GM12864 (cell line): ENCODE measurements at regions not wholly inside any gene's neighbourhood (a gene's known extent, or its start where the extent isn't known, plus 50 kb on each side); places are given as distances from the start of the nearest gene placed in this dataset.

ENCODE experiments used
- DNase-seq: peaks from one replicate; pipeline ENCODE4 v3.0.0-alpha.2; 2011; ENCODE audit warnings: low read depth
- H3K4me3 ChIP-seq: 2 replicates; pipeline ENCODE4 v1.5.1; 2011; ENCODE audit warnings: mild to moderate bottlenecking, low read depth, low read length, control low read depth
- TF ChIP-seq, protein P1 (sequence below): IDR thresholded peaks from 2 replicates; pipeline ENCODE4 v1.5.1; 2011; ENCODE audit warnings: low read depth, mild to moderate bottlenecking, moderate library complexity, low read length, control low read depth, inconsistent platforms; ENCODE audit errors: missing control alignments

DNA sequence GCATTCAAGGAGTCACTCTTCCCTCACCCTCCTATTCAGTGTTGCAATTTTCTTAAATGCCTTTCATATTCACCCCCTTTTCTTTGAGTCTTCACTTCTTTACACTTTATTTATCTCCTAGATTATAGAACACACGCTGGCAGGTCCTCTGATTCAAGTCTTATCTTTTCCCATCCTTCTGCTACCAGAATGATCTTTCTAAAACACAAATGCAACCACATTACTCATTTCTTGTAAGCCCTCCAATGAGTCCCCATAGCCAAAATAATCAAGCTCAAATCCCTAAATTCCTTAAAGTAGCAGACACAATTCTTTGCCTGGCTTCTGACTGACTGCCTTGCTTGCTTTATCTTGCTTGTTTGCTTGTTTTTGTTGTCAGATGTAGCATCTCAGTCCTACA is 920.0 kb downstream of the TFAP2A start:
- H3K4me3 ChIP-seq: no peak overlapping the region
- TF ChIP-seq, protein P1, sequence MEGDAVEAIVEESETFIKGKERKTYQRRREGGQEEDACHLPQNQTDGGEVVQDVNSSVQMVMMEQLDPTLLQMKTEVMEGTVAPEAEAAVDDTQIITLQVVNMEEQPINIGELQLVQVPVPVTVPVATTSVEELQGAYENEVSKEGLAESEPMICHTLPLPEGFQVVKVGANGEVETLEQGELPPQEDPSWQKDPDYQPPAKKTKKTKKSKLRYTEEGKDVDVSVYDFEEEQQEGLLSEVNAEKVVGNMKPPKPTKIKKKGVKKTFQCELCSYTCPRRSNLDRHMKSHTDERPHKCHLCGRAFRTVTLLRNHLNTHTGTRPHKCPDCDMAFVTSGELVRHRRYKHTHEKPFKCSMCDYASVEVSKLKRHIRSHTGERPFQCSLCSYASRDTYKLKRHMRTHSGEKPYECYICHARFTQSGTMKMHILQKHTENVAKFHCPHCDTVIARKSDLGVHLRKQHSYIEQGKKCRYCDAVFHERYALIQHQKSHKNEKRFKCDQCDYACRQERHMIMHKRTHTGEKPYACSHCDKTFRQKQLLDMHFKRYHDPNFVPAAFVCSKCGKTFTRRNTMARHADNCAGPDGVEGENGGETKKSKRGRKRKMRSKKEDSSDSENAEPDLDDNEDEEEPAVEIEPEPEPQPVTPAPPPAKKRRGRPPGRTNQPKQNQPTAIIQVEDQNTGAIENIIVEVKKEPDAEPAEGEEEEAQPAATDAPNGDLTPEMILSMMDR: no peak
- no peak for DNase-seq

DNA sequence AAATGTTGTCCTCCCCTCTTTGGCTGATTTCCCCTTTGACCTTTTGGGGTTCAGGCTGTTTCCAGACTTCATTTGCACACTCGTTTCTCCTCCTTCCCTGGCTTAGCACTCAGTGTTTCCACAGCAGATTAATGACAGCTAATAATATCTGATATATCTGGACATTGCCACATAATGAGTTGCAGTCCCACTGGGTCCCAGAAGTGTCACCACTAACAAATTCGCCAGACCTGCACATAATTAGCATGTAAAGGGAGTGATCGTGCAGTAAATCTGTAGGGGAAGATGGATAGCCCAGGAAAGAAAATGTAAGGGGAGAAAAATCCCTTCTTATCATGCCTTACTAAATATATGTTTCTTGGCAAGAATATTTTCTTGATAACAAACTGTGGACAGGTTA is 922.1 kb downstream of the TFAP2A start:
- no peak overlapping the region for H3K4me3 ChIP-seq
- TF ChIP-seq, protein P1: no peak
- no peak for DNase-seq

GRCh38 chr6:9487128-9487527 is 927.7 kb downstream of the TFAP2A start:
- no peak for DNase-seq
- H3K4me3 ChIP-seq: no peak overlapping the region
- TF ChIP-seq, protein P1: no peak

DNA sequence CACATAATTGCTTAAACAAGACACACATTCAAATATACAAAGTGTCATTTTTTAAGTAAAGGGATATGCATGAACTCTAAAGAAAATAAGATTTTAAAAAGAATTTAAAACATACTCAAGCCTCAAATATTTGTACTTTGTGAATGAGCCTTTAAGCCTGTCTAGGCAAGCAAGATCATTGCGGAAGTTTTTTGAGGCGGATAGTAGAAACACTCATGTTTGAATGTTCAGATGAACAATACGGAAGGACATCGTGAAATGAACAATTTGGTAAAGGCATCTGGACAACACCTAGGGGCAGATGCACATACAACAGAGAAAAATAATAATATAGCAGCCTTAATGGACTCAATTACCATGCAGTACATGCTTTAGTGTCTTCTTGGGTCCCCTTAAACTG is 928.9 kb downstream of the TFAP2A start:
- TF ChIP-seq, protein P1: no peak
- no peak for DNase-seq
- no peak overlapping the region for H3K4me3 ChIP-seq

DNA sequence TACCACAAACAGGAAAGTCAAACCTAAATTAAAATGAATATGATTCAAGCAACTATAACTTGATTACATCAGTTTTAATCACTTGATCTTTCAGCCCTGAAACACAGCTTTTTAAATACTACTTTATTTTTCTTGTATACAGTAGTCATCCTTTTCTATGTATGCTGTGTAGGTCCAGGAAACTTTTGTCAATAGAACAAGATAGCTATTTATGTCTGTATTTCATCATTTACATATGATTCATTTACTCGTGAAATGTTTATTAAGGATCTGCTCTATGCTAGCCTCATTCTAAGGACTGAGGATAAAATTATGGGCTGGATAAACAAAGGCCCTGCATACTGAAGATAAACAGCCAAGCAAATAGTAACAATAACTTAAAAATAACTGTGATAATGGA is 930.2 kb downstream of the TFAP2A start:
- no peak for DNase-seq
- TF ChIP-seq, protein P1: no peak
- no peak overlapping the region for H3K4me3 ChIP-seq

DNA sequence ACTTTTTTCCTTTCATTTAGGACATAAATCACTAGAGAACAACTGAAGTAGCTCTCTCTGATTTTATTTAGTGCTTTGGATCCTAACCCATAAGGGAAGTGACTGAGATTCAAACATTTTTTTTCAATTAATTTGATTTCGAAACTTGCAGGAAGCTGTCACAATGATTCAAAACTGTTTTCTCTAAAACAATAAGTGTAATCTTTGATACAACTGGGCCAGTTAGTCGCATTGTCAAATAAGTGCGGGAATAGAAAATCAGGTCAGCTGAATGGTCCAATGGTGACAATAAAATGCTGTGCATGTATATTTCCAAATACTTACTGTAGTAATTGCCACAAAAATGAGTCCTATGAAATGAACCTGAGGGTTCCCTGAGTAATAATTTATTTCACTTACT is 930.8 kb downstream of the TFAP2A start:
- TF ChIP-seq, protein P1: no peak
- no peak for DNase-seq

DNA sequence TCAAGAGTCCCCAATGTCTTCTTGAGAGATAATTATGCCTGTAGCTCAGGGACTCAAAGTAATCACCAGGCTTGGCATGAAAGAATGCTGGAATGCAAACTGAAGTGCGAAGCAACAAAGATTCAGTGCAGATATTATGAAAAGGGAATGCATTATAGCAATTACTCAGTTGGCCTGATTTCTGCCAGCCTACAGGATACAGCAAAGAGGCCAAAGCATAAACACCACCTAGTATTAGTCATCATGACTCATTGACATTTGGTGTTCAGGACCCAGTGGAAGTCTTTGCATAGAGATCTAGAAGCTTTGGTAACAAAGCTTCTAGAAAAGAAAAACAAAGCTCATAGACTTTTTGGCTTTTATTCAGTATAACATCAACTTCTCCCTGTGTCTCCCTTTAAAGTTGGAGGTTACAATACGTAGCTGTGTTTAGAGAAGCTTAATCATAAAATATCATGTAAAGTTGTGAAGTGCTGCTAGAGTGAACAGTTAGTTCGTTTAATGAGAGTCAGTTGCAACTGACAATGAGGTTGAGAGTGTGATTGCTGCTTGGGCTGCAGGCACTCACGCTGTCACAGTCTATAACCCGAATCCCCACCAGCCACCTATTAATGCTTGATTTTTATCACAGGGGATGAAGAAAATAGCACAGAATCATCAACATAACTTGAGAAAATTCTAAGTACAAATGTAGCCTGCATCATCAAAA is 932.7 kb downstream of the TFAP2A start:
- no peak overlapping the region for H3K4me3 ChIP-seq
- TF ChIP-seq, protein P1: no peak
- no peak for DNase-seq

More for the DNA sequence above, 930.8 kb downstream of the TFAP2A start:
- H3K4me3 ChIP-seq: no peak overlapping the region
